Ovary (tissue), 7 donors: ENCODE measurements at regions not wholly inside any gene's neighbourhood (a gene's known extent, or its start where the extent isn't known, plus 50 kb on each side); places are given as distances from the start of the nearest gene placed in this dataset.

ENCODE experiments used
- DNase-seq, 5 donors: peaks; one replicate each; pipeline ENCODE4 v3.0.0-alpha.2; 2019 to 2020
- H3K27ac ChIP-seq, 2 donors: fragments of 200-600 bp; one replicate each; pipeline versions ENCODE4 v1.5.1 to v1.8.0; 2019 to 2022
- H3K27me3 ChIP-seq: fragments of 200-600 bp; one replicate; pipeline ENCODE4 v1.8.0; 2022
- H3K36me3 ChIP-seq: fragments of 200-600 bp; sonication (generic); one replicate; pipeline ENCODE4 v1.5.1; 2019
- H3K4me1 ChIP-seq: one replicate; pipeline ENCODE4 v1.8.1; 2013; ENCODE audit warnings: mild to moderate bottlenecking, moderate library complexity; ENCODE audit not compliant: insufficient read depth
- H3K4me3 ChIP-seq: fragments of 200-600 bp; sonication (generic); one replicate; pipeline ENCODE4 v1.5.1; 2017
- H3K9me3 ChIP-seq, 2 donors: fragments of 200-600 bp in 1 of 2; sonication (generic) in 1 of 2; one replicate each; pipeline versions ENCODE4 v1.5.1 to v1.8.1; 2013 to 2019; ENCODE audit warnings: mild to moderate bottlenecking in 1 of 2, moderate library complexity in 1 of 2
- EP300 ChIP-seq: sonication (generic); formaldehyde crosslinking; IDR thresholded peaks from one replicate; pipeline ENCODE4 v1.6.1; 2017; ENCODE audit warnings: antibody characterized with exemption
- POLR2A ChIP-seq: fragments of 450-650 bp; IDR thresholded peaks from one replicate; pipeline ENCODE4 v1.6.1; 2017; ENCODE audit warnings: antibody characterized with exemption, mild to moderate bottlenecking, moderate library complexity
- WGBS, 3 donors: extraction: QIAGEN DNeasy Blood & Tissue Kit in 1 of 3; methylation state at CpG; one replicate each; pipeline versions ENCODE4 v1.1.5 to v1.1.7; 2013 to 2017; 5-methylcytosine and 5-hydroxymethylcytosine counted together
- intact Hi-C, 4 donors: fragments of 100-400 bp; cut with DNase I; formaldehyde crosslinking; loops; one replicate each; pipeline versions ENCODE4 v1.11.0 to v1.15.1; 2022 to 2023
- TF ChIP-seq, protein P1 (sequence below), 3 donors: fragments of 450-650 bp in 2 of 3; fragments of 200-600 bp in 1 of 3; IDR thresholded peaks; one replicate each; pipeline versions ENCODE4 v1.5.1 to v1.8.0; 2016 to 2022; ENCODE audit warnings: antibody characterized with exemption in 3 of 3, mild to moderate bottlenecking in 1 of 3
- donor health status: DM: no; HTN: no; CAD: no; lungs with moderate emphysema.
- donor health status: DM: no; HTN: no; CAD: no.
- donor health status: Bipolar disorder and iron deficiency.
- donor health status: DM: no; HTN: no; CAD: no.
- donor health status: DM: yes; HTN: yes; CAD: no.

DNA sequence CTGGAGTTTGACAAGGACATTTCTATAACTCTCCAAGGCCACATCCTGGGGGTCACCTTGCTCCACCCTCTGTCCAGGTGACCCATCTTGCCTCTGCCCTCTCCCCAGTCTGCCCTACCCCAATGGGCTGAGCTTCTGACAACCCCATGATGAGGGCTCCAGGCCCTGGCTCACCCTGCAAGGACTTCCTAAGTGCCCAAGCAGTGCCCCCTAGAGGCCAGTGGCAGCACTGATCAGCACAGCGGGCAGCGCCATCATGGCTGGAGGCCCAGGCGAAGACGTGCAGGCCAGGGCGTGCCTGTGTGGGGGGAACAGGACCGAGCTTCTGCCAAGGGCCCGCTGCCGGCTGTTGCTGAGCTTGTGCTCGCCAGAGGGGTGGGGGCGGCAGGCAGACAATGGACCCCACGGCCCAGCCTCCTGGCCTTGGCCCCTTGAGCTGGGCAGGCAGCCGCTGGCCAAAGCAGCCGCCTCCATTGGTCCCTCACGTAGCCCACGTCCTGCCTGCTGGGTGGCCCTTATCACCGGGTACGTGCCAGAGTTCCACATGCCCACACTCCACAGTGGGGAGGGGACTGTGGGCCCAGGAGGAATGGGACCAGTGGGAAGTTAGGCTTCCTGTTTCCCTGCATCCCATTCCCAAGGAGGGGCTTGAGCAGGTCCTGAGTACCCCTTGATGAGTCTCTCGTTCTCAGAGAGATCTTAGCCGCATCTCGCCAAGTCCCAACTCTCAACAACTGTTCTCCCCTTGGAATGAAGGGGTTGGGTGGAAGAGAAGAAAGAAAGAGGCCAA lies 64.3 kb downstream of the MRPL14 start:
- intact Hi-C loops: no loop called here

DNA sequence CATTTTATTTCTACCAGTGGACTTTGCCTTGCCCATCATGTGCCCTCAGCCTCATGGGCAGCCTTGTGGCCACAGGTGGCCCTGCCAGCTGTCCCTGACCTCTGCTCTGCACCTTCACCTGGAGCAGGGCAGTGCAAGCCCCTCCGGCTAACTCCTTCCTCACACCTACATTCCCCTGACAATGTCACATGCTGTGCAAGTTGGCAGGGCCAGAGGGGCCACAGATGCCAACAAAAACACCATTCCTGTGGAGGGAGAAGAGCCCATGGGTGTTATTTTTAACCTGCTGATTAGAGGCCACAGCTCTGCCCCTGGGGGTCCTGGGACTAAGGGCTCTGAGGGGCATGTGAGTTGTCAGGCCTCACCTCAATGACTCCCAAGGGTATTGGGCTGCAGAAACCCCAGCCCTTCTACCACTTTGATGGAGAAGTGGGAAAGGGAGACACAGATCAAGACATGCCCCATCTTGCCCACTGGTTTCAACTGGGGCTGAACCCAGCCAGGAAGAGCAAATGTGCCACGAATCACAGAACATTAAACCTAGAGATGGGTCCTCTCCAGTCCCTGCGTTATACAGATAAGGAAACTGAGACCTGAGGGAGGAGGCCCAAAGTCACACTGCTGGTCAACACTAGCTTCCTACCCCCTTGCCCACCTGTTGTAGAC lies 65.0 kb downstream of the MRPL14 start:
- TF ChIP-seq EP300 (no peak), POLR2A (no peak)
- TF ChIP-seq, protein P1, sequence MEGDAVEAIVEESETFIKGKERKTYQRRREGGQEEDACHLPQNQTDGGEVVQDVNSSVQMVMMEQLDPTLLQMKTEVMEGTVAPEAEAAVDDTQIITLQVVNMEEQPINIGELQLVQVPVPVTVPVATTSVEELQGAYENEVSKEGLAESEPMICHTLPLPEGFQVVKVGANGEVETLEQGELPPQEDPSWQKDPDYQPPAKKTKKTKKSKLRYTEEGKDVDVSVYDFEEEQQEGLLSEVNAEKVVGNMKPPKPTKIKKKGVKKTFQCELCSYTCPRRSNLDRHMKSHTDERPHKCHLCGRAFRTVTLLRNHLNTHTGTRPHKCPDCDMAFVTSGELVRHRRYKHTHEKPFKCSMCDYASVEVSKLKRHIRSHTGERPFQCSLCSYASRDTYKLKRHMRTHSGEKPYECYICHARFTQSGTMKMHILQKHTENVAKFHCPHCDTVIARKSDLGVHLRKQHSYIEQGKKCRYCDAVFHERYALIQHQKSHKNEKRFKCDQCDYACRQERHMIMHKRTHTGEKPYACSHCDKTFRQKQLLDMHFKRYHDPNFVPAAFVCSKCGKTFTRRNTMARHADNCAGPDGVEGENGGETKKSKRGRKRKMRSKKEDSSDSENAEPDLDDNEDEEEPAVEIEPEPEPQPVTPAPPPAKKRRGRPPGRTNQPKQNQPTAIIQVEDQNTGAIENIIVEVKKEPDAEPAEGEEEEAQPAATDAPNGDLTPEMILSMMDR (IDR thresholded peaks at IDR 0.05): no peak
- 82 to 93% (median 90%) methylated on average over 3 of the region's 3 CpGs for WGBS, 3 donors
- Histone ChIP-seq H3K27me3 (no peaks in the 10 kb centered on the region), H3K27ac (no peak overlapping the region), H3K9me3 (no peaks in the 10 kb centered on the region), H3K4me1 (peaks cover 4% of the 10 kb centered on the region), H3K36me3 (no peaks in the 10 kb centered on the region), H3K4me3 (no peak overlapping the region)
- intact Hi-C loops: no loop called here
- no peak for DNase-seq

More for the DNA sequence above, 64.3 kb downstream of the MRPL14 start:
- WGBS, 3 donors: 46 to 72% (median 59%) methylated on average over 20 of the region's 20 CpGs
- H3K27ac ChIP-seq: no peak overlapping the region
- no peak for TF ChIP-seq EP300
- TF ChIP-seq, protein P1 (IDR thresholded peaks at IDR 0.05): no peak
- no peaks in the 10 kb centered on the region for H3K9me3 ChIP-seq
- no peaks in the 10 kb centered on the region for H3K36me3 ChIP-seq
- H3K4me1 ChIP-seq: peaks cover 4% of the 10 kb centered on the region
- no peaks in the 10 kb centered on the region for H3K27me3 ChIP-seq
- peak in 1 of 5 donors; percentile 46 for DNase-seq
- no peak overlapping the region for H3K4me3 ChIP-seq

DNA sequence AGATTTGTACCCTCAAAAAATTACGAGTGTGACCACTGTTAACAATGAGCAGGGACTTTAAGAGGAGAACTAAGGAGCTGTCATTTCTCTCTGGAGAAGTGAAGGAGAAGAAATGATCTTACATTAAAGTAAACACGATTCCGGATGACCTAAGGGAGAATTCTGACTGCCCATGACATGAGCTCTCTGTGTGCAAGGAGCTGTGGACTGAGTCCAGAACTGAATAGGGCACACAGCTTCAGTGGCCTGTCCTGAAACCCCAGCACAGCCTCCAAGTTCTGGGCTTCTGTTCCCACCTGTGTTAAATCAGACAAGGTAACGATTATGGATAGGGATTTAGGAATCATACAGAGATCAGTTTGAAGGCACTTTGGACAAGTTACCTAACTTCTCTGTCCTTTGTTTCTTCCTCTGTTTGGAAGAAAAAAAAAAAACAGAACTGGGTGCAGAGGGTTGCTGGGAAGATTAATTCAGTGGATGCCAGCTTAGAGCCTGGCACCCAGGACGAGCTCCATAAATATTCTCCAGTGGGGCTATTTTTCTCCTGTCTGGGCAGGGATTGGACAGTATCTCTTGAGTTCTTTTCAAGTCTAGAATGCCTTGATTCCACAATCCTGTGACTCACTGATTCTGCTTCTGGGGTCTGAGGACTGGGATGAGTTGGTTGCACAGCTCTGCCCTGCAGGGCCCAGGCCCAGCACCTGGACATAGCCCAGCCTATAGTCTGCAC lies 65.7 kb downstream of the MRPL14 start:
- intact Hi-C loops: no loop called here
- no peaks in the 10 kb centered on the region for H3K9me3 ChIP-seq
- no peak overlapping the region for H3K27ac ChIP-seq
- WGBS, 3 donors: 75 to 82% (median 81%) methylated on average over 5 of the region's 5 CpGs
- no peak for DNase-seq
- H3K27me3 ChIP-seq: no peaks in the 10 kb centered on the region
- no peak overlapping the region for H3K4me3 ChIP-seq
- peaks cover 4% of the 10 kb centered on the region for H3K4me1 ChIP-seq
- no peaks in the 10 kb centered on the region for H3K36me3 ChIP-seq
- TF ChIP-seq, protein P1 (IDR thresholded peaks at IDR 0.05): no peak

DNA sequence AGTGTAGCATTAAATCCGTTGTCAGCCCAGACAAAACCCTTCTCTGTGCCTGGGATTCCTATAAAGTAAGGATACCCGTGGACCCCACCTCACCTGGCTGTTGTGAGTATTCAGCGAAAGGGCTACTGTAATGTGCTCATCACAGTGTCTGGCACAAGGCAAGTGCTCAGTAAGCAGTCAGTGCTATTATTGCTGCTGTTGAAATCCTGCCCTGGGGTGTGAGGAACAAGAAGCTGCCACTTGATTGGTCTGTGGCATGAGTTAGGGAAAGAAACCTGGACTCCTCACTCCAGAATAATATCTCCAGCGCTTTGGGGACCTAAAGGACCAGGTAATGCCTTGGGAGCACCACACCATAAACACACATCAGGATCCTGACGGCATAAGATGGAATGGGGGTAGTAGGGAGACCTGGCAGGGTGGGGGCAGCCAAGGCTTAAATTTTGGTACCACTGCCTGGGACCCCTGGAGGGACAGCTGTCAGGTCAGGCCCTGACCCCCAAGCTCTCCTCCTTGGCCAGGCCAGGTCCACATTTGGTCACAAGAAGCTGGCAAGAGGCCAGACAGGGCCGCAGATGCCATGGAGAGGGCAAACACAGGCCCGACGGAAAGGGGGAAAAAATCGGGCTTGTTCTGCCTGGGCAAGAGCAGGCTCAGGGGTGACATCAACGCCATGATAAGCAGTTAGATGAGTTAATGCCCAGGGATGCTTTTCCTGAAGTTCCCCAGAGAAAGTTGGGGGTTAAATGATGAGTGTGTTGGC lies 66.5 kb downstream of the MRPL14 start:
- Histone ChIP-seq H3K27me3 (no peaks in the 10 kb centered on the region), H3K9me3 (no peaks in the 10 kb centered on the region), H3K36me3 (no peaks in the 10 kb centered on the region), H3K4me1 (peaks cover 4% of the 10 kb centered on the region), H3K4me3 (no peak overlapping the region), H3K27ac (no peak overlapping the region)
- DNase-seq: no peak
- 90 to 95% (median 90%) methylated on average over 10 of the region's 10 CpGs for WGBS, 3 donors
- intact Hi-C loops: no loop called here
- TF ChIP-seq EP300: no peak
- TF ChIP-seq, protein P1 (IDR thresholded peaks at IDR 0.05): no peak
- no peak for TF ChIP-seq POLR2A
